OCI-LY3 (cell line): ENCODE measurements at regions not wholly inside any gene's neighbourhood (a gene's known extent, or its start where the extent isn't known, plus 50 kb on each side); places are given as distances from the start of the nearest gene placed in this dataset.

Experiments used
- CTCF ChIP-seq: fragments of 200-600, 300-600 bp; sonication (generic); IDR thresholded peaks from 2 replicates; pipeline ENCODE4 v1.5.1; 2014; ENCODE audit warnings: antibody characterized with exemption, low read length, low read depth
- EZH2phosphoT487 ChIP-seq: fragments of 200-600 bp; shearing (Covaris generic); IDR thresholded peaks from 2 replicates; pipeline ENCODE4 v1.6.1; 2018; ENCODE audit warnings: antibody characterized with exemption, mixed run types, low read depth

GRCh38 chr1:88612773-88613172 is 71.3 kb upstream of the PKN2 start:
- no peak for TF ChIP-seq CTCF
- TF ChIP-seq EZH2phosphoT487: no peak
